Neuronal stem cell (in vitro differentiated cells): ENCODE measurements at regions not wholly inside any gene's neighbourhood (a gene's known extent, or its start where the extent isn't known, plus 50 kb on each side); places are given as distances from the start of the nearest gene placed in this dataset.
"Not testable (repeated sequence)": the region's sequence is repeated elsewhere in the genome, so short reads cannot be mapped to it uniquely, and the experiment has no call there.

Experiments
- DNase-seq: peaks from one replicate; pipeline ENCODE4 v3.0.0-alpha.2; 2013; ENCODE audit warnings: low spot score
- H2AFZ ChIP-seq: one replicate; pipeline ENCODE4 v1.6.1; 2013; ENCODE audit warnings: mild to moderate bottlenecking, low read length, inconsistent platforms
- H2AK5ac ChIP-seq: 2 replicates; pipeline ENCODE4 v1.6.1; 2013; ENCODE audit warnings: low read depth, mild to moderate bottlenecking, inconsistent platforms, low read length, moderate library complexity, mixed read lengths
- H2BK120ac ChIP-seq: 2 replicates; pipeline ENCODE4 v1.6.1; 2013; ENCODE audit warnings: low read depth, mild to moderate bottlenecking, inconsistent platforms, low read length, moderate library complexity, mixed read lengths
- H2BK12ac ChIP-seq: one replicate; pipeline ENCODE4 v1.6.1; 2013; ENCODE audit warnings: low read length, inconsistent platforms
- H2BK15ac ChIP-seq: 2 replicates; pipeline ENCODE4 v1.6.1; 2013; ENCODE audit warnings: mild to moderate bottlenecking, low read length, inconsistent platforms, mixed read lengths
- H2BK5ac ChIP-seq: one replicate; pipeline ENCODE4 v1.6.1; 2013; ENCODE audit warnings: inconsistent platforms, mild to moderate bottlenecking, low read length, moderate library complexity
- H3K14ac ChIP-seq: one replicate; pipeline ENCODE4 v1.6.1; 2013; ENCODE audit warnings: low read length, inconsistent platforms
- H3K18ac ChIP-seq: 2 replicates; pipeline ENCODE4 v1.6.1; 2013; ENCODE audit warnings: low read length, inconsistent platforms
- H3K23ac ChIP-seq: 2 replicates; pipeline ENCODE4 v1.6.1; 2013; ENCODE audit warnings: low read depth, mild to moderate bottlenecking, mixed read lengths, low read length, inconsistent platforms; ENCODE audit not compliant: poor library complexity
- H3K27ac ChIP-seq: replicated peaks from 3 replicates; pipeline ENCODE4 v1.5.1; 2013; ENCODE audit warnings: low read length, inconsistent platforms
- H3K27me3 ChIP-seq, 3 experiments: 2 replicates each; pipeline ENCODE4 v1.6.1; 2013; ENCODE audit warnings: low read length in 3 of 3, mild to moderate bottlenecking in 2 of 3, inconsistent platforms in 1 of 3, low read depth in 1 of 3, mixed read lengths in 1 of 3, moderate library complexity in 1 of 3; ENCODE audit not compliant: control insufficient read depth in 3 of 3, insufficient read depth in 3 of 3
- H3K36me3 ChIP-seq, 2 donors: replicated peaks in 1 of 2; 2 replicates each; pipeline ENCODE4 v1.6.1; 2013; ENCODE audit warnings: low read length in 2 of 2; ENCODE audit not compliant: control insufficient read depth in 2 of 2, insufficient read depth in 2 of 2
- H3K4ac ChIP-seq: 2 replicates; pipeline ENCODE4 v1.6.1; 2013; ENCODE audit warnings: inconsistent platforms, mild to moderate bottlenecking, low read length, moderate library complexity
- H3K4me1 ChIP-seq, 2 donors: 1 replicate in 1 of 2; 2 replicates in 1 of 2; pipeline ENCODE4 v1.6.1; 2013; ENCODE audit warnings: low read length in 2 of 2, low read depth in 1 of 2; ENCODE audit not compliant: control insufficient read depth in 2 of 2, insufficient read depth in 1 of 2
- H3K4me2 ChIP-seq: one replicate; pipeline ENCODE4 v1.6.1; 2013; ENCODE audit warnings: mild to moderate bottlenecking, low read length, inconsistent platforms; ENCODE audit not compliant: insufficient read depth, poor library complexity, severe bottlenecking
- H3K4me3 ChIP-seq, 2 donors: 2 replicates each; pipeline ENCODE4 v1.5.1; 2013; ENCODE audit warnings: low read length in 2 of 2, mild to moderate bottlenecking in 2 of 2, inconsistent platforms in 1 of 2, moderate library complexity in 1 of 2
- H3K79me1 ChIP-seq: one replicate; pipeline ENCODE4 v1.6.1; 2013; ENCODE audit warnings: low read depth, mild to moderate bottlenecking, inconsistent platforms, low read length, moderate library complexity
- H3K9ac ChIP-seq: one replicate; pipeline ENCODE4 v1.6.1; 2013; ENCODE audit warnings: mild to moderate bottlenecking, low read depth, low read length, inconsistent platforms; ENCODE audit not compliant: poor library complexity
- H3K9me3 ChIP-seq, 2 donors: replicated peaks in 1 of 2; 2 replicates each; pipeline versions ENCODE3 to v1.6.1; 2013; ENCODE audit warnings: low read length in 2 of 2, mild to moderate bottlenecking in 2 of 2, inconsistent platforms in 1 of 2, low read depth in 1 of 2, mixed read lengths in 1 of 2, moderate library complexity in 1 of 2; ENCODE audit not compliant: control insufficient read depth in 2 of 2, insufficient read depth in 1 of 2
- H4K8ac ChIP-seq: one replicate; pipeline ENCODE4 v1.6.1; 2013; ENCODE audit warnings: low read depth, mild to moderate bottlenecking, inconsistent platforms, low read length, moderate library complexity
- H4K91ac ChIP-seq: one replicate; pipeline ENCODE4 v1.6.1; 2013; ENCODE audit warnings: low read length, low read depth, mild to moderate bottlenecking, inconsistent platforms; ENCODE audit not compliant: poor library complexity
- WGBS, 2 donors: extraction: QIAGEN DNeasy Blood & Tissue Kit; methylation state at CpG; one replicate each; pipeline ENCODE4 v1.1.7; 2013; ENCODE audit warnings: missing lambda C conversion rate in 2 of 2, mixed read lengths in 1 of 2; ENCODE audit not compliant: insufficient read length in 2 of 2, insufficient replicate concordance in 1 of 2; ENCODE audit errors: extremely low coverage in 2 of 2; 5-methylcytosine and 5-hydroxymethylcytosine counted together

DNA sequence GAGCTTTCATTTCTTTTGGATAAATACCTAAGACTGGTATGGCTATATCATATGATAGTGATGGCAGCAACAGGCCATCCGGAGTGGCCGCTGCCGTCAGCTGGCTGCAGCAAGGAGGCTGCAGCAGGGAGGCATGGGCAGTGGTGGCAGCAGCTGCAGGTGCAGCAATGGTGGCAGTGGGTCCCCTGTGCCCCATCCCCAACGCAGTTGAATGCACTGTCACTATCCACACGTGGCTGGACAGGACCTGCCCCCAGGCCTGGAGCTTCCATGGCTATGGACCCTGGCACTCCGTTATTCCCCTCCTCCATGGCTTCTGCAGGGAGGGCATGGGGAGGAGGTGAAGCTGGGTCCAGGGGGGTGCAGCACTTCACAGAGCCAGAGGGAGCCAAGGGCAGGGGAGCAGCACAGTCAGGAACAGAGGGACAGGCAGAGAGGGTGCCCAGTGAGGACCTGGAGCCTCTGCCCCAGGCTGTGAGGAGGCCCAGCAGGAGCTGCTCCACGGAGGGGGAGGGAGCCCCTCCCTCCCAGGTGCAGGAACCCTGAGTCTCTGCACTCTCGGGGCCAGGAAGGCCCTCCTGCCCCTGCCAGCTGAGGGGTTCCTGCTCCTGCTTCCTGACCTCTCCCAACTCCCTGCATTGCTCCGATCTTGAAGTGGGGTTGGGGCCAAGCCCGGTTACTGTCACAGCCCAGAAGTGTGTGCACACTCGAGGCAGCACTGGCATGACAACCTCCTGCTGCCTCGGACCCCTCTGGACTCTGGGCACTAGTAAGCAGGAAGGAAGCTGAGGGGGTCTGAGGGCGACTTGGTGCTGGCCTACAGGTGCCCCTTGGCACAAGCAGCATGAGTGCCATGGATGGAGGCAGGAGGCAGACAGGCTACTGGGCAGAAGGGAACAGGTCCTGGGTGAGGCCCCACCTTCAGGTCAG is 466.3 kb downstream of the GUCY1A2 start:
- Histone ChIP-seq H3K18ac (peak overlapping the region; percentile 85), H3K14ac (peak overlapping the region; percentile 89), H4K91ac (peak overlapping the region; percentile 72), H3K27me3 (no peaks in the 10 kb centered on the region), H3K27ac (no peak overlapping the region), H3K4ac (peak overlapping the region; percentile 84), H2AFZ (peak overlapping the region; percentile 0), H3K4me1 (peaks cover 0 to 1% of the 10 kb centered on the region in 2 donors), H3K9me3 (no peaks in the 10 kb centered on the region), H3K4me2 (no peak overlapping the region), H2BK12ac (peak overlapping the region; percentile 90), H3K23ac (peak overlapping the region; percentile 73), H4K8ac (peak overlapping the region; percentile 65), H3K36me3 (no peaks in the 10 kb centered on the region), H2AK5ac (peak overlapping the region; percentile 88), H2BK5ac (peak overlapping the region; percentile 53), H3K79me1 (peaks cover 2% of the 10 kb centered on the region), H2BK15ac (peak overlapping the region; percentile 81), H3K9ac (peak overlapping the region; percentile 72), H3K4me3 (no peak overlapping the region), H2BK120ac (peak overlapping the region; percentile 96)
- no peak for DNase-seq
- no CpG with 5 or more reads among the region's 13 CpGs for WGBS, 2 donors

DNA sequence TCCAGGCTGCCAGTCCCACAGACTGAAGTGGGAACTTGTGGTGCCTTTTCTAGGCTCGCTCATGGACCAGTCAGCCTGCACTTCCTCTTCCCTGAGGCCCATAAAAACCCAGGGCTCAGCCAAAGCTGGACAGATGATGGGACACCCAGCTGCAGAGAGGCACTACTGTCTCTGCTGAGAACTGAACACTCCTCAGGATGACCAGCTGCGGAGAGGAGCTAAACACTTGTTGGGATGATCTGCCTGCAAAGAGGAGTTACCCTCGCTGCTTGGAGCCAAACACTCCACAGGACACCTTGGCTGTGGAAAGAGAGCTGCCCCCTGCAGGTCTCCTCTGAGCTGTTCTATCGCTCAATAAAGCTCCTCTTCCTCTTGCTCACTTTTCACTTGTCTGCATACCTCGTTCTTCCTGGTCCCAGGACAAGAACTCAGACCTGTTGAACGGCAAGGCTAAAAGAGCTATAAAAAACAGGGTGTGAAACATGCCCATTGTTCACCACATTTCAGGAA is 465.5 kb downstream of the GUCY1A2 start:
- Histone ChIP-seq H2BK15ac (peak overlapping the region; percentile 81), H3K14ac (no peak overlapping the region), H3K4me2 (no peak overlapping the region), H3K23ac (peak overlapping the region; percentile 73), H3K4me3 (no peak overlapping the region), H2BK12ac (peak overlapping the region; percentile 58), H4K91ac (no peak overlapping the region), H2AFZ (peak overlapping the region; percentile 0), H3K9me3 (no peaks in the 10 kb centered on the region), H3K9ac (peak overlapping the region; percentile 4), H3K4ac (no peak overlapping the region), H3K18ac (peak overlapping the region; percentile 85), H3K4me1 (peaks cover 0 to 1% of the 10 kb centered on the region in 2 donors), H2BK5ac (peak overlapping the region; percentile 53), H3K79me1 (peaks cover 2% of the 10 kb centered on the region), H3K27ac (no peak overlapping the region), H3K36me3 (no peaks in the 10 kb centered on the region), H3K27me3 (no peaks in the 10 kb centered on the region), H2AK5ac (no peak overlapping the region), H4K8ac (no peak overlapping the region), H2BK120ac (no peak overlapping the region)
- WGBS, 2 donors: no CpG with 5 or more reads among the region's 6 CpGs
- DNase-seq: no peak

DNA sequence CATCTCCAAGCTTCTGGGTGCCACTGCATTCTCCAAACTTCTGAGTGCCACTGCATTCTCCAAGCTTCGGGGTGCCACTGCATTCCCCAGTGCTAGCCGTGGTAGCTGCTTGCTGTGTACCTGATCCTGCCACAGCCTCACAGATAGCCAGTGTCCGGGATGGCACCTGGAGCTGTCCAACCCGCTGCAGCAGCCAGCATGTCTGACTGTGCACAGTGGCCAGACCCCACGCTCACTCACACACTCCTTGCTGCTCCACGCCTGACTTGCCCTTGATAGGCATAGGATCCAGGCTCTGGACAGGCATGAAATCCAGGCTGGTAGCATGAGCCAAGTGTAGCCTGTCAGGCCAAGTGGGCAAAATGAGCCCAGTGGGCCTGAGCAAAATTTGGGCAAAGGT is 465.0 kb downstream of the GUCY1A2 start:
- peak overlapping the region; percentile 28 for H3K18ac ChIP-seq
- H4K91ac ChIP-seq: no peak overlapping the region
- H3K23ac ChIP-seq: no peak overlapping the region
- H3K4me2 ChIP-seq: no peak overlapping the region
- H2AFZ ChIP-seq: no peak overlapping the region
- peaks cover 0 to 1% of the 10 kb centered on the region in 2 donors for H3K4me1 ChIP-seq
- peak overlapping the region; percentile 54 for H2BK15ac ChIP-seq
- no peak overlapping the region for H2BK5ac ChIP-seq
- H2BK120ac ChIP-seq: no peak overlapping the region
- no peak overlapping the region for H3K4me3 ChIP-seq
- peak overlapping the region; percentile 69 for H2BK12ac ChIP-seq
- H3K79me1 ChIP-seq: peaks cover 2% of the 10 kb centered on the region
- H3K27ac ChIP-seq: no peak overlapping the region
- no peak overlapping the region for H2AK5ac ChIP-seq
- H3K36me3 ChIP-seq: no peaks in the 10 kb centered on the region
- H3K4ac ChIP-seq: no peak overlapping the region
- no peak overlapping the region for H3K14ac ChIP-seq
- WGBS, 2 donors: no CpG with 5 or more reads among the region's 6 CpGs
- DNase-seq: no peak
- no peaks in the 10 kb centered on the region for H3K27me3 ChIP-seq
- no peak overlapping the region for H4K8ac ChIP-seq
- H3K9ac ChIP-seq: peak overlapping the region; percentile 80
- no peaks in the 10 kb centered on the region for H3K9me3 ChIP-seq

DNA sequence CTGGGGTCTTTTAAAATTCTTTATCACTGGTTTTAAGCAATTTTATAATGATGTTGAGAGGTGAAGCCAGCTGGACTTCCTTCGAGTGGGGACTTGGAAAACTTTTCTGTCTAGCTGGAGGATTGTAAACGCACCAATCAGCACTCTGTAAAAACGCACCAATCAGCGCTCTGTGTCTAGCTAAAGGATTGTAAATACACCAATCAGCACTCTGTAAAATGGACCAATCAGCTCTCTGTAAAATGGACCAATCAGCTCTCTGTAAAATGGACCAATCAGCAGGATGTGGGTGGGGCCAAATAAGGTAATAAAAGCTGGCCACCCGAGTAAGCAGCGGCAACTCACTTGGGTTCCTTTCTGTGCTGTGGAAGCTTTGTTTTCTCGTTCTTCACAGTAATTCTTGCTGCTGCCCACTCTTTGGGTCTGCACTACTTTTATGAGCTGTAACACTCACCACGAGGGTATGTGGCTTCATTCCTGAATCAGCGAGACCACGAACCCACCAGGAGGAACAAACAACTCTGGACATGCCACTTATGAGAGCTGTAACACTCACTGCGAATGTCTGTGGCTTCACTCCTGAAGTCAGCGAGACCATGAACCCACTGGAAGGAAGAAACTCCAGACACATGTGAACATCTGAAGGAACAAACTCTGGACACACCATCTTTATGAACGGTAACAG is 462.6 kb downstream of the GUCY1A2 start:
- WGBS, 2 donors: no CpG with 5 or more reads among the region's 13 CpGs
- H3K23ac ChIP-seq, H2BK5ac ChIP-seq: not testable (repeated sequence)

More for the DNA sequence above, 462.6 kb downstream of the GUCY1A2 start:
- not testable (repeated sequence) for H3K4me1 ChIP-seq, H3K4me3 ChIP-seq, H3K36me3 ChIP-seq, H3K27ac ChIP-seq, H3K18ac ChIP-seq, H2AFZ ChIP-seq, H3K9ac ChIP-seq, H2BK12ac ChIP-seq, H3K4ac ChIP-seq, H4K91ac ChIP-seq, H3K4me2 ChIP-seq, H4K8ac ChIP-seq, H2BK120ac ChIP-seq, H3K14ac ChIP-seq, H3K9me3 ChIP-seq, H3K27me3 ChIP-seq, H2AK5ac ChIP-seq, H2BK15ac ChIP-seq, DNase-seq, H3K79me1 ChIP-seq
